Ammon's horn (tissue), 1 donor: ENCODE measurements at regions not wholly inside any gene's neighbourhood (a gene's known extent, or its start where the extent isn't known, plus 50 kb on each side); places are given as distances from the start of the nearest gene placed in this dataset.
"Not testable (repeated sequence)": the region's sequence is repeated elsewhere in the genome, so short reads cannot be mapped to it uniquely, and the experiment has no call there.

ENCODE experiments used
- DNase-seq: peaks from one replicate; pipeline ENCODE4 v3.0.0-alpha.2; 2016; ENCODE audit warnings: low spot score

DNA sequence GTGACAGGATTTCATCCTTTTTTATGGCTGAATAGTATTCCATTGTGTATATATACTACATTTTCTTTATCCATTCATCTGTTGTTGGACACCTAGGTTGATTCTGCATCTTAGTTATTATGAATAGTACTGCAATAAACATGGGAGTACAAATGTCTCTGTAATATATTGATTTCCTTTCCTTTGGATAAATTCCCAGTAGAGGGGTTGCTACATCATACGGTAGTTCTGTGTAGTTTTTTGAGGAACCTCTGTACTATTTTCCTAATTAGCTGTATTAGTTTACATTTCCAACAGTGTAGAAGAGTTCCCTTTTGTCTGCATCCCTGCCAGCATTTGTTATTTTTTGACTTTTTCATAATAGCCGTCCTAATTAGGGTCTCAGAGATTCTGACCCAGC, 201.3 kb downstream of the GIPC2 start:
- no peak for DNase-seq

DNA sequence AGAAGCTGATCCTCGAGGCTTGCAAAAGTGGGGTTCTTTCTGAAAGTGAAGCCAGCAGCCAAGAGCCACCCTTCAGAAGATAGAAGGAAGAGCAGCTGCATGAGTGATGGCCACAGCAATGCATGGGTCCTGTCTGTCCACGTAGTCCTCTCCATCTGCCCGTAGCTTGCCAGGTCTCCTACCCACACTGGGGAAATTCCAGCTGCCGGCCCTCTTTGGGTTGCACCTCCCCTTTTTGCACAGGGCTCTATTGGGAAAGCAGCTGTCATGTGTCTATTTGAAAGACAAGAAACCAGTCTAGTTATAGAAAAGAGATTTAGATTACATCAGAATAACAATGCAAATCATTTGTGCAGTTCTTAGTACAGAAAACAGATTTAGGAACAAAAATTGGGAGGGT, 204.4 kb downstream of the GIPC2 start:
- DNase-seq: no peak

DNA sequence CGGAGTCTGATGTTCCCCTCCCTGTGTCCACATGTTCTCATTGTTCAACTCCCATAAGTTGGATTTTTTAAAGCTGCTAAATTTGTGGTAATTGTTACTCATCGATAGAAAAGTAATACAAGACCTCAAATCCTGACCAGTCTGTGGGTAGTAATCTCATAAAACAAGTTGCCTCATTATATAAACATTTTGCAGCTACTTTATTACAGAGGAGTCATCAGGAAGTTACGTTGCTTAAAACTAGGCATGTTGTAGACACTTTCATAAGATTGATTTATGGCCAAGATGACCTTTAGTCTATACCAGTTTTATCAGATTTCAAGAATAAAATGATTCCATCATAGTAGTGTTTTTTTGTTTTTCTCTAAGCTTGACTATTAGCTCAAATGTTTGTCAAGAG, 208.8 kb downstream of the GIPC2 start:
- DNase-seq: no peak

DNA sequence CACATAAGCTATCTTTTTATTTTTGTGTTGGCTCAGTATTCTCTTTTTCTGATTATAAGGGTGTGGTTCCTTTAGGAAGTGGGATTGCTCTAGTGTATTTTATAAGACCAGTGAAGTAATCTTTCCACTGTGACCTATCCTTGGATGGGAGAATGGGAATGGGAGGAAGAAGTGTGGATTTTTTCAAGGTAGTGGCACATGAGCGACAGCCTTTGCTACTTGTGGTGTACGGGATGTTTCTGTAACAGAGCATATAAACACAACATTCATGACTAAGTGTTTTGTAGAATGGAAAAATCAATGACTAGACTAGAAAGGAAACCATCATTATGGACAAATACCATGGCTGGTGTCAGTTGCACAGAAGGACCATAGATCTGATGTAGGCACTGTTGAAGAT, 209.6 kb downstream of the GIPC2 start:
- no peak for DNase-seq

DNA sequence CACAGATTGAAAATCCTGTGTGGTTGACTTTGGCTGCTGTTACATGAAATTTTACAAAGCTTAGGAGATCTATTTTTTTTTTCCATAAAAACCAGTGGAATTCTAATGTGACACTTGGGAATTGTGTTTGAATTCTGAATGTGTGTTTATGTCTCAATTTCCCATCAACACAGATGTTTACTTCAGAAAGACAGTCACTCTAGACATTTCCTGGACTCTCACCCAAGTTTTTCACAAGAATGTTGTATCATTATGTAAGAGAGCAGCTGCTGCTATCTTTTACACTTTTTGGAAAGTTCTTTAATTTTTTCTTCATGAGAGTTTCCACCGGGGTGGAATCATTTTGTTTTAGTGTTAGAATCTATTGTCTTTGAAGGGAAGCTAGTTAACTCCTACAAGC, 210.1 kb downstream of the GIPC2 start:
- DNase-seq: no peak

DNA sequence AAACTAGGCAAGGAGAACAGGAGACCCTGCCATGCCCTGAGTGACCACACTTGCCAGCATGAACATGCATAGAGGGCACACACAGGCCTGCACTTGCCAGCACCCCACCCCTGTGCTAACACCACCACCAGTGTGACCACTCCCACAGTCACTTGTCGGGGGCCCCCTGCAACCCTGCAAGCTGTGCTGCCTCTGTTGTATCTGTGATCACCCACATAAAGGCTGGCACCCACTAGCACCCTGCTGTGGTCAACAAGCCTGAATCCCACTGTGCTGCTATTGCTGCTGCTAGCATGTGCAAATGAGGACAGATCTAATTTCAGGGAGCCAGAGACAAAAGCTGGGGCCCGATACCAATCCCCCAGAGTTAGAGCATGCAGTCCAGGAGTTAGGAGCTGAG, 217.7 kb downstream of the GIPC2 start:
- DNase-seq: no peak

DNA sequence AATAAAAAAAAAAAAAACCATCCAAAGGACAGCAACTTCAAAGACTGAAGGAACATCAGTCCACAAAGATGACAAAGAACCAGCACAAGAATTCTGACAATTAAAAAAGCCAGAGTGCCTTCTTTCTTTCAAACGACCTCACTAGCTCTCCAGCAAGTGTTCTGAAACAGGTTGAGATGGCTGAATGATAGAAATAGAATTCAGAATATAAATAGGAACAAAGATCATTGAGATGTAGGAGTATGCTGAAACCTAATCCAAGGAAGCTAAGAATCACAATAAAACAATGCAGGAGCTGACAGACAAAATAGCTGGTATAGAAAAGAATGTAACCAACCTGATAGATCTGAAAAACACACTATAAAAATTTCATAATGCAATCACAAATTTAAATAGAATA, 218.2 kb downstream of the GIPC2 start:
- DNase-seq: no peak

DNA sequence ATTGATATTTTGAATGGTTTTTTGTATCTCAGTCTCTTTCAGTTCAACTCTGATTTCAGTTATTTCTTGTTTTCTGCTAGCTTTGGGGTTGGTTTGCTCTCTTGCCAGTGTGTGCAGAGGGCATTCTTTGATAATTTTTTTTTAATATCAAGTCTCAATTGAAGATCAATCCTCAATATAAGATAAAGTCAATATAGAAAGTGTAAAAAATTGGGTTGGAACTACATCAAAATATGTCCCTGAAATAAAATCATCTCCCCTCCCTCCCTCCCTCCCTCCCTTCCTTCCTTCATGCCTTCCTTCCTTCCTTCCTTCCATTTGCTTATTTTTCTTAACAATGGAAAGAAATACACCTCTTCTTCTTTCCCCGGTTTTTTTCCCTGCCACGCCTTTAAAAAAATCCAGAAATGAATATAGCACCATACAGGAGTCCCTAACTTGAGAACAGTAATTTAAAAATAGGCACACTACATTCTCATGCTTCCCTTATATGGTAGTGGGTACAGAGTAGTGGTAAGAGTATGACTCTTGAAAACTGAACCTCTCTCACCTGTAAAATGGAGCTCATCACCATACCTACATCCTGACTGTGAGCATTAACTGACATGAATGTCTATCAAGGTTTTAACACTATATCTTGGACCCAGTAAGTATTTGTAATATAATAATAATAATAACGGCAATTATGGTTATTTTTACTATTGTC, 221.9 kb downstream of the GIPC2 start:
- DNase-seq: no peak

DNA sequence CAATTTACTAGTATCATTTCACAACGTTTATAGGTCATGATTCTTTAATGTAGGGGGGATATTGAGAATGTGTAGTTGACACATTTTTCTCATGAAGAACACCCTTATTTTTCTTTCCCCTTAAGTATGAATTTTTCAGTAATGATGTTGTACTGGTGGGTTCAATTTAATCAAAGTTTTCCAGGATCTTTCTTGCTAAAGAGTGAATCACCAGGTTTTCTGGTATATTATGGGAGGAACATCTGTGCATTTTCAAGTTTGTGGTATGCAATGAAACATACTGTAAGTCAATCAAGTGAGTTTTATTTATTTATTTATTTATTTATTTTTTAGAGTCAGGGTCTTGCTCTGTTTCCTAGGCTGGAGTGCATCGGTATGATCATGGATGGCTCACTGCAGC, 221.2 kb upstream of the PTGFR start:
- no peak for DNase-seq

DNA sequence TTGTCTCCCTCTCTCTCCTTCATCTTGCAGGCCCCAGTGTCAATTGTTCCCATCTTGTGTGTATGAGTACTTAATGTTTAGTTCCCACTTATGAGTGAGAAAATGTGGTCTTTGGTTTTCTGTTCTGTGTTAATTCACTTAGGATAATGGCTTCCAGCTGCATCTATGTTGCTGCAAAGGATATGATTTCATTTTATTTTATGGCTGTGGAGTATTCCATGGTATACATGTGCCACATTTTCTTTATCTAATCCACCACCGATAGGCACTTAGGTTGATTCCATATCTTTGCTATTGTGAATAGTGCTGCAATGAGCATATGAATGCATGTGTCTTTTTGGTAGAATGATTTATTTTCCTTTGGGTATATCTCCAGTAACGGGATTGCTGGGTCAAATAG, 219.4 kb upstream of the PTGFR start:
- DNase-seq: not testable (repeated sequence)

DNA sequence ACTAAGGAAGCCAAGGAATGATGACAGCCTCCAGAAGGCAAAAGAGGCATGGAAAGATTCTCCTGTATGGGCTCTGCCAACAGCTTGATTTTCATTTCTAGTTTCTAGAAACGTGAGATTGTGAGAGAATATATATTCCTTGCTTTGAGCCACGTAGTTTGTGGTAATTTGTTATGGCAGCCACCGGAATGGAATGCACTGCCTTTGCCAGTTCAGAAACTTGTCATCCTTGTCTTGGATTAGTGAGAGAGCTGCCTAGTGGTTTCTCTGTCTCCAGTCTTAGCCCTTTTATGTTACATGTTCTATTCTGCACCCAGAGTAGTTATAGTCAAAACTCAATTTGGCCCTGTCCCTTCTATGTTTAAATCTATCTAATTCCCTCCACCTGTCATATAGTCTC, 216.0 kb upstream of the PTGFR start:
- no peak for DNase-seq

DNA sequence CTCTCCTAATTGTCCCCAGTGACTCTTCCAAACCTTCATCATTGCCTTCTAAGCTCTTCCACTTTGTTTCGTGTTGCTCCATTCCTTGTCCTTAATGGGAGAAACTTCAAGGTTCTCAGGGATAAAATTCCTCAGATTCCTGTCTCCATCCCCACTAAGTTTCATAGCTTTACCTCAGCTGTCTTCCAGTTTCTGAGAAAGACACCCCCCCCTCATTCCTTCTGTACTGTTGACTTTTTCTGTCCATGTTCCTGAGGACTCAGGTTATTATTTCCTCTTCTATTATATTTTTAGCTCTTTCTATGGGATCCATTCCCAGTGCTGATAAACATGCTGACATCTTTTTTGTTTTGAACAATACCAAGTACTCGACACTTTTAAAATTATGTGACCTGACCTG, 215.3 kb upstream of the PTGFR start:
- DNase-seq: no peak

DNA sequence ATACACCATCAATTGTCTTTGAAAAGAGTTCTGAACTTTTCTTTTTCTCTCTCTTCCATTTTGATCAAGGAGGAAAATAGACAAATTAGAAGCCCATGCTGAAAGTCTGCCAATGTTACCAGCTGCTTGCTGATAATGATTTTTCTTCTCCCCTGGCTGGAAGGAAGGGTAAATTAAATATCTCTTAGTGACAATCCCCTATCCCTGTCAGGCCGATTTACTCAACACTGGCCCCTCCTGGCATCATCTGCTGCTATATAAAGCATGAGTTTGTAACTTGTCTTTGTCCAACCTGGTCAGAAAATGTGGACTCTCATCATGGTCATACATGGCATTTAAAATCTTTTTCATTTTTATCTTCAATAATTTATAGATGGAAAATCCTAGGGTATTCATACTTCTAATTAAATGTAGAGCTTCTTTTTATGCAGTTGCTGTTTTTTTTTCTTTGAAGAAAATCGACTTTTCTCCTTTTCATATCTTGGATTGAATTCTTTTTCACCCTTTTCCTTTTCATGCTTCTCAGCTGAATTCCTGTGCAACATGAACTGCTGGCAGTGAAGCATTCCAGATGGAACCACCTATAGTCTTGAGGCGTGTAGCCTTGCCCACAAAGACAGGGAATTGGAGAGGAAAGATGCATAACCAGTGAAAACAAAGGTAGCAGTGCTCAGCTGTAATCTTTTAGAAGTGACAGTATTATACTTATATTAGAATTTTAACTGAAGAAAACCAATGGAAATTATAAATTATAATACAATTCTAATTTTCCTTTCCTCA, 214.7 kb upstream of the PTGFR start:
- no peak for DNase-seq

DNA sequence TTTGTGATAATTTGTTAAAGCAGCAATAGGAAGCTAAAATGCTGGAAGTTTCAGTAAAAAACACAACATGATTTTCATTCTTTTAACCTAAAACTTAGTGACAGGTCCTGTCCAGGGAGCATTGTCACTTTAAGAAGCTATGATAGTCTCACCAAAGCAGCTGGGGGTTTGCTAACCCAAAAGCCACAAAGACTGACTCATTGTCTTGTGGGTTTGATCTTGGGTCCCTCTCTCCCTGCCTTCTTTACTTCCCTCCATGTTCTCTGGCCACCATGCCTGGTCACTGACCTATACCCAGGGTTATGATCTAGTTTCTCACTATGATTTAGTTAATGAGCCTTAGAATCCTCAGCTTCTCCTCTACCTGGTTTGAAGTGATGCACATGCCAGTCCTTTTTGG, 213.5 kb upstream of the PTGFR start:
- no peak for DNase-seq

DNA sequence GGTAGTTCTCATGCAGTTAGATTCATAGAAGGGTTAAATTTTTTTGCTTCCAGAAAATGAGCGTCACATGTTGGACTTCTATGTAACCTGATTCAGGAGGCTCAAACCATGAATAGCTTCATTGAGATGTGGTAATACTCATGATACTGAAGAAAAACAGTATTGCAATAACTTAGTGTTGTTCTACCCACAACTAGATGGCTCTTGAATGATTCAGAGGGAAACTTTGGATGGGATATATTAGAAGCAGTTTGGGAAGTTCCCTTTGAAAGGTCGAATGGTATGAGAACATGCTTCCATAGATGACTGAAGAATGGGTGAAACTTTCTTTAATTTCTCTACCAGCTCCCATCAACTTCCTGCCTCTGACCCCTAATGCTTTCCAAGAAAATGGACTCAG, 211.7 kb upstream of the PTGFR start:
- DNase-seq: no peak

DNA sequence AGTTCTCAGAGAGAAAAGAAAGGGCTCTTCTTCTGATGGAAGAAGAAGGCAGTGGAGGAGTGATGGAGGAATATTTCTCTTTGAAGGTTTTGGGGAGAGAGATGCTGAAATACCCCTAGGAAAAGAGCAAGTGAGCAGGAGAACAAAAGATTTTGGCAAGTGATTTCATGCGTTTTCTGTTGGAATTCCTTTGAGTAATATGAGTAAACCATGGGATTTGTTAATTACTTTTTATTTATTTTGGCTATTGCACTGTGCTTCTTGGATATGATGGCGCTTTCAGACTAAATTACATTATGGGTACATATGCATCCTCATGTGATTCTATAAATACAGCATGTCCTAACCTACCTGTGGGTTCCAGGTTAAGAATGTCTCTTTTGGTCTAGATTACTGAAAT, 210.1 kb upstream of the PTGFR start:
- no peak for DNase-seq

DNA sequence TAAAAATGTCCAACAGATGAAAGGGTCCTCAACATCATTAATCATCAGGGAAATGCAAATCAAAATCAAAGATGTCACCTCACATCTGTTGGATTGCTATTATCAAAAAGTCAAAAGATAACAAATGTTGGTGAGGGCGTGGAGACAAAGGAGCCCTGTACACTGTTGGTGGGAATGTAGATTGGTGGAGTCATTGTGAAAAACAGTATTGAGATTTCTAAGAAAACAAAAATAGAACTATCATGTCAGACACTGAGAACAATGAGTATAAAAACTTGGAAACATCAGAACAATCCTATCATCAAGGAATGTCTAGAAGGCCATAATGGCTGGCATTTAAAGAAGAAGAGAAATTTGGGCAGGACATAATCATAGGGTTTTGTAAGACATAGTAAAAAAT, 209.2 kb upstream of the PTGFR start:
- DNase-seq: no peak

DNA sequence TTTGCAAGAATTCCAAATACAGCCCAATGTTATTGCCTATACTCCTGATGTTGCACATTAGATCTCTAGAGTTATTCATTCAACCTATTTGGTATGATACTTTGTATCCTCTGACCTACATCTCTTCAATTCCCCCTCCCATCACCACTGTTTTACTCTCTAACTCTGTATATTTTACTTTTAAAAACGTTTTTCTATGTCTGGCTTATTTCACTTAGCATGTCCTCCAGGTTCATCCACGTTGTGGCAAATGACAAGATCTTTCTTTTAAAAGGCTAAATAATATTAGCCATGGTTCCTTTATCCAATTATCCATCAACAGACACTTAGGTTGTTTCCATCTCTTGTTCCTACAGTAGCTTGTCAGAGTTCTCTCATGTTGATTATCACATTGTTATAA, 207.1 kb upstream of the PTGFR start:
- no peak for DNase-seq

DNA sequence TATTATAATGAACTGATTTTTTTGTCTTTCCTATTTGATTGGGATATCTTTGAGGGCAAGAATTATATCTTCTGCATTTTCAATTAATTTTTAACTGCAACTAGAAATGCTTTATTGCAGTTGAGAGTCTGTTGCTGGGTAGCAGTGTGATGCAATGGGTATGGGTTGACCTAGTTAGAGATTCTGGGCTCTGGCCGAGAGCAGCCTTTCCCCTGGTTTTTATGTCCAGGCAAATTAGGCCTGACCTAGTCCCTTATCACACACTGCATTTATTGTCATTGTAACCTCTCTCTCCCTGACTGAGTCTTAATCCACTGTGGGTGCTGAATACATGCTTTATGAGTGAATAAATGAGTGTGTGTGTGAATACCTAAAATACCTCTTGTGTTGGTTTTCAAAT, 206.4 kb upstream of the PTGFR start:
- no peak for DNase-seq

DNA sequence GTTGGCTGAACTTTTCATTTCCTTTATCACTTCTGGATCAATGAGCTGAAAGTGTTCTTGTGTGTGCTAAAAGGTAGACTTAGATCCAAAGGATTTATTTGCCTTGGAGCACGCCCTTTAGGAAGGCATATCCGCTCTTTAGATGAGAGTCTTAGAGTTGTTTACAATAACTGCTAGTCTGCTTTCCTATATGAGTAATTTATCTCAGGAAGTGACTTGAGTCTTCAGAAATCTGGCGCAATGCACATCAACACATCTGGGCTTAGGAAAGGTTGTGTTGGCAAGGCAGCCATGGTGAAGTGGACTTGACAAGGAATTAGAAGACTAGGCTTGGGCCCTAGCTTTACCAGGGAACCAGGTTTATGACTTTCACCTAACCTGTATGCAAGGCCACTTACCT, 204.1 kb upstream of the PTGFR start:
- DNase-seq: no peak

DNA sequence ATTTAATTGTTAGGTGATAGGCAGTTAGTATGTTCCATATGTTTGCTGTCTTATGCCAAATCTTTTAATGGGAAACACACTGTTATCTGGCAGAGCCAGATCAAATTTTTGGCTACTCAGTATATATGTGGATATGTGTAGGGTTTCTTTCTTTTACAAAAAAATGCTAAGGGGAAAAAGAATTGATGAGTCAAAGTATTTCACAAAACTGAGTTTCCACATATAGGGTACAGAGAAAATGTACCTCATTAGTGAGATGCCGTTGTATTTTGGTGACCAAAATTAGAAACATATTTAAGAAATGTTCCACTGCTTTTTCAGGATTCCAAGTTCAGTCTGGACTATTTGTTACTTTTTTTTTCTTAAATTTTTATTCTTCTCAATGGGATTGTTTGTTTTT, 201.2 kb upstream of the PTGFR start:
- no peak for DNase-seq

DNA sequence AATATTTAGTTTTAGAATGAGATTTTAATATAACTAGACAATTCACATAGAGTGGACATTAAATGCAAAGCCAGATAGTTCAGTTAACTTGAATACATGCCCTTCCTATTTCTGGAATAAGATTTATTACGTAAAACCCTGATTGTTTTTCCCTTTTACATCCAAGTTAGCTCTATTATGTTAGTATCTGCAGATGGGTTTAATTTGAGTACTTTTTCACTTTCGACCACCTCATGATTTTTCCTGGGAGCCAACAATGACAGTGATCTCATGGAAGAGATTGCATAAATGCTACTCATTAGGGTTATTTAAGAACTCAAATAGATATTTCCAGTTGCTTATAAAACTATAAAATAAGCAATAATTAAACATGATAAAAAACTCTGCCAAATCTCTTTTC, 199.4 kb upstream of the PTGFR start:
- DNase-seq: no peak

DNA sequence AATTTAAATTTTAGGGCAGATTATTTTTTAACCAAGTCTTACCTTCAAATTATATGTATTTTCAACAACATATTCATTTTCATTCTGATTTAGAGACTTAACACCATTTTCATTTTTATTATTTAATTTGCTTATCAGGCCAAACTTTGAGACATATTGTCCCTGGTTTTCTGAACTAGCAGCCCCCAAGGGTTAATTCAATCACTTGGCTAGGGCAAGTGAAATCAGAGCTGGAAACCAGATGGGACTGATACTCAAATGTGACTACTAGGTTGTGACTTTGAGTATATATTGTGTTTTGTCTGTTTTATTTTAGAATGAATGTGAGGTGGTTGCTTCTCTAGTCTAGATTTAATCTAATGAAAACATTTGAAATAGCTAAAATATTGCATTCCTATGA, 198.9 kb upstream of the PTGFR start:
- DNase-seq: no peak

DNA sequence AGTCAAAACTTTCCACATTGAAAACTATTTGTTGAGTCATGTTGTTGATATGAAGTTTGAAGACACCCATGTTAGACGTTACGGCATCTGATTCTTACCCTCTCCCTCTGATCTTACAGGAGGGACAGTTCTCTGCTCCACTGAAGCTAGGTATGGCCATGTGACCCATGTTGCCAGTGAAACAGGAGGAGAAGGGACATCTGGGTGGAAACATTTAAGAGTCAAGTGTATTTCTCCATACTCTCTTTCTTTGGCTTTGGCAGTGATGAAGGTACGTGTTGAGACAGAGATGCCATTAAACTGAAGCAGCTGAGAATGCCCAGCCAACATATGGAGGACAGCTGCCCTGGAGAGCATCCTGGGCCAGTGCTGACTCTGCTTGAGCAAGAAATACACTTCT, 198.4 kb upstream of the PTGFR start:
- DNase-seq: no peak
